H1 (cell line): ENCODE measurements at regions not wholly inside any gene's neighbourhood (a gene's known extent, or its start where the extent isn't known, plus 50 kb on each side); places are given as distances from the start of the nearest gene placed in this dataset.

ENCODE experiments used
- CTCF ChIA-PET: fragments of 300-600 bp; sonication (Branson Sonifier 250); formaldehyde crosslinking; loops from one replicate; lab custom pipeline; 2021; ENCODE audit not compliant: partially characterized antibody; lab: Charles Lee
- POLR2A ChIA-PET: fragments of 300-600 bp; sonication (Branson Sonifier 250); formaldehyde crosslinking; loops from one replicate; lab custom pipeline; 2021; ENCODE audit warnings: inconsistent platforms; ENCODE audit not compliant: partially characterized antibody; lab: Charles Lee
- DNase-seq, 2 experiments: peaks; one replicate each; pipeline versions ENCODE4 v3.0.0 to v3.0.0-alpha.2; 2010 to 2022; ENCODE audit warnings: low spot score in 2 of 2, low read depth in 1 of 2, mixed read lengths in 1 of 2
- FAIRE-seq: peaks from 2 replicates; lab custom pipeline; 2011; peaks lifted over from hg19 to GRCh38; lab: Jason Lieb, UNC
- H2AFZ ChIP-seq: 2 replicates; pipeline ENCODE4 v1.8.1; 2012; ENCODE audit warnings: low read length, inconsistent platforms
- H2AK5ac ChIP-seq: 2 replicates; pipeline ENCODE4 v1.6.1; 2013; ENCODE audit warnings: low read depth, low read length
- H2BK120ac ChIP-seq: replicated peaks from 2 replicates; pipeline ENCODE3; 2013; ENCODE audit warnings: low read depth, low read length, inconsistent platforms
- H2BK12ac ChIP-seq: 2 replicates; pipeline ENCODE4 v1.6.1; 2013; ENCODE audit warnings: low read depth, low read length
- H2BK15ac ChIP-seq: 2 replicates; pipeline ENCODE4 v1.6.1; 2013; ENCODE audit warnings: low read length
- H2BK20ac ChIP-seq: 2 replicates; pipeline ENCODE4 v1.6.1; 2013; ENCODE audit warnings: low read length
- H2BK5ac ChIP-seq: 2 replicates; pipeline ENCODE4 v1.6.1; 2013; ENCODE audit warnings: low read depth, low read length
- H3K14ac ChIP-seq: 2 replicates; pipeline ENCODE4 v1.6.1; 2013; ENCODE audit warnings: inconsistent platforms; ENCODE audit not compliant: insufficient read length
- H3K18ac ChIP-seq: 2 replicates; pipeline ENCODE4 v1.6.1; 2013; ENCODE audit warnings: low read length; ENCODE audit errors: extremely low read depth
- H3K23ac ChIP-seq: 2 replicates; pipeline ENCODE4 v1.6.1; 2013; ENCODE audit warnings: inconsistent platforms; ENCODE audit not compliant: insufficient read length
- H3K23me2 ChIP-seq: 2 replicates; pipeline ENCODE4 v1.6.1; 2013; ENCODE audit warnings: low read depth, low read length
- H3K27ac ChIP-seq: 2 replicates; pipeline ENCODE4 v1.6.1; 2011; ENCODE audit warnings: low read depth, low read length, inconsistent platforms
- H3K27me3 ChIP-seq, 4 experiments: replicated peaks in 1 of 4; 1 replicate in 1 of 4; 2 replicates in 3 of 4; pipeline versions ENCODE4 v1.6.1 to v1.8.1; 2011 to 2013; ENCODE audit warnings: low read length in 3 of 4, mild to moderate bottlenecking in 3 of 4, inconsistent platforms in 2 of 4, mixed read lengths in 2 of 4, moderate library complexity in 1 of 4; ENCODE audit not compliant: control insufficient read depth in 3 of 4, insufficient read depth in 3 of 4; ENCODE audit errors: extremely low read depth in 1 of 4
- H3K36me3 ChIP-seq, 4 experiments: 2 replicates each; pipeline versions ENCODE4 v1.6.1 to v1.8.1; 2011 to 2013; ENCODE audit warnings: mild to moderate bottlenecking in 4 of 4, low read length in 3 of 4, moderate library complexity in 2 of 4, control low read depth in 1 of 4, inconsistent platforms in 1 of 4; ENCODE audit not compliant: insufficient read depth in 4 of 4, control insufficient read depth in 2 of 4
- H3K4ac ChIP-seq: replicated peaks from 2 replicates; pipeline ENCODE3; 2013; ENCODE audit warnings: low read length, low read depth, mixed read lengths, inconsistent platforms; ENCODE audit not compliant: insufficient read length
- H3K4me1 ChIP-seq, 4 experiments: replicated peaks in 1 of 4; 1 replicate in 1 of 4; 2 replicates in 3 of 4; pipeline versions ENCODE4 v1.6.1 to v1.8.1; 2011 to 2013; ENCODE audit warnings: low read length in 3 of 4, inconsistent platforms in 2 of 4, mixed read lengths in 1 of 4; ENCODE audit not compliant: insufficient read depth in 4 of 4, control insufficient read depth in 3 of 4
- H3K4me2 ChIP-seq, 2 experiments: 2 replicates each; pipeline versions ENCODE4 v1.6.1 to v1.8.1; 2011 to 2013; ENCODE audit warnings: low read depth in 2 of 2, low read length in 2 of 2, control low read depth in 1 of 2, inconsistent platforms in 1 of 2, mild to moderate bottlenecking in 1 of 2; ENCODE audit not compliant: insufficient read depth in 1 of 2
- H3K4me3 ChIP-seq, 4 experiments: fragments of 200-600, 300-600 bp in 1 of 4; sonication (generic), shearing (Covaris generic), sonication (Bioruptor Twin) in 1 of 4; 2 replicates each; pipeline versions ENCODE4 v1.5.1 to v1.8.1; 2011 to 2016; ENCODE audit warnings: low read length in 4 of 4, low read depth in 3 of 4, control low read depth in 2 of 4, inconsistent platforms in 2 of 4, mild to moderate bottlenecking in 2 of 4, mixed read lengths in 1 of 4, moderate library complexity in 1 of 4; ENCODE audit not compliant: insufficient read depth in 2 of 4; ENCODE audit errors: extremely low read depth in 1 of 4
- H3K56ac ChIP-seq: replicated peaks from 2 replicates; pipeline ENCODE3; 2013; ENCODE audit warnings: low read depth, mild to moderate bottlenecking, mixed read lengths, low read length, inconsistent platforms; ENCODE audit not compliant: insufficient read length
- H3K79me1 ChIP-seq: 2 replicates; pipeline ENCODE4 v1.6.1; 2013; ENCODE audit warnings: low read depth, low read length, control low read depth
- H3K79me2 ChIP-seq, 2 experiments: 2 replicates each; pipeline versions ENCODE4 v1.6.1 to v1.8.1; 2012 to 2013; ENCODE audit warnings: low read length in 2 of 2, mild to moderate bottlenecking in 2 of 2, inconsistent platforms in 1 of 2; ENCODE audit not compliant: insufficient read depth in 2 of 2, control insufficient read depth in 1 of 2
- H3K9ac ChIP-seq, 4 experiments: replicated peaks in 1 of 4; 1 replicate in 1 of 4; 2 replicates in 3 of 4; pipeline versions ENCODE4 v1.6.1 to v1.8.1; 2011 to 2013; ENCODE audit warnings: low read depth in 3 of 4, low read length in 3 of 4, control low read depth in 2 of 4, mild to moderate bottlenecking in 2 of 4, moderate library complexity in 2 of 4, inconsistent platforms in 1 of 4; ENCODE audit errors: extremely low read depth in 1 of 4
- H3K9me3 ChIP-seq, 2 experiments: 2 replicates each; pipeline versions ENCODE4 v1.6.1 to v1.8.1; 2012 to 2013; ENCODE audit warnings: mild to moderate bottlenecking in 2 of 2, moderate library complexity in 2 of 2, control low read depth in 1 of 2, inconsistent platforms in 1 of 2, low read depth in 1 of 2, low read length in 1 of 2, mixed read lengths in 1 of 2; ENCODE audit not compliant: insufficient read depth in 2 of 2
- H4K20me1 ChIP-seq, 2 experiments: replicated peaks in 1 of 2; 2 replicates each; pipeline versions ENCODE3 to v1.8.1; 2011 to 2013; ENCODE audit warnings: inconsistent platforms in 2 of 2, low read length in 2 of 2, mild to moderate bottlenecking in 1 of 2; ENCODE audit not compliant: insufficient read depth in 2 of 2, control insufficient read depth in 1 of 2
- H4K5ac ChIP-seq: 2 replicates; pipeline ENCODE4 v1.6.1; 2013; ENCODE audit warnings: low read length, low read depth, mixed read lengths, inconsistent platforms; ENCODE audit not compliant: insufficient read length
- H4K8ac ChIP-seq: 2 replicates; pipeline ENCODE4 v1.8.0; 2013; ENCODE audit warnings: mild to moderate bottlenecking, moderate library complexity, low read length, inconsistent platforms; ENCODE audit not compliant: insufficient read depth; ENCODE audit errors: extremely low read depth
- H4K91ac ChIP-seq: replicated peaks from 2 replicates; pipeline ENCODE3; 2013; ENCODE audit warnings: low read length, mixed read lengths, inconsistent platforms; ENCODE audit not compliant: insufficient read length
- BACH1 ChIP-seq: IDR thresholded peaks from 2 replicates; pipeline ENCODE4 v1.6.1; 2012; ENCODE audit warnings: low read length, improper control_type of control experiment
- BRCA1 ChIP-seq: IDR thresholded peaks from 2 replicates; pipeline ENCODE4 v1.6.1; 2012; ENCODE audit warnings: low read depth, low read length, improper control_type of control experiment
- CEBPB ChIP-seq: IDR thresholded peaks from 2 replicates; pipeline ENCODE4 v1.6.1; 2012; ENCODE audit warnings: low read depth, low read length
- CREB1 ChIP-seq: IDR thresholded peaks from 2 replicates; pipeline ENCODE4 v1.6.1; 2012; ENCODE audit warnings: inconsistent platforms
- GABPA ChIP-seq: IDR thresholded peaks from 2 replicates; pipeline ENCODE4 v1.6.1; 2011; ENCODE audit warnings: mild to moderate bottlenecking, low read length, moderate library complexity, borderline replicate concordance; ENCODE audit not compliant: insufficient read depth
- HDAC2 ChIP-seq, 2 experiments: fragments of 300-600 bp in 1 of 2; sonication (generic) in 1 of 2; IDR thresholded peaks; 2 replicates each; pipeline ENCODE4 v1.6.1; 2011 to 2012; ENCODE audit warnings: low read depth in 2 of 2, low read length in 2 of 2, mild to moderate bottlenecking in 2 of 2, moderate library complexity in 2 of 2, borderline replicate concordance in 1 of 2, inconsistent platforms in 1 of 2
- MAX ChIP-seq: IDR thresholded peaks from 2 replicates; pipeline ENCODE4 v1.6.1; 2012; ENCODE audit warnings: inconsistent platforms
- POLR2AphosphoS5 ChIP-seq: IDR thresholded peaks from 2 replicates; pipeline ENCODE4 v1.6.1; 2011; ENCODE audit warnings: low read depth, low read length
- RBBP5 ChIP-seq: IDR thresholded peaks from 2 replicates; pipeline ENCODE4 v1.7.1; 2012; ENCODE audit warnings: low read depth, mild to moderate bottlenecking, inconsistent platforms, low read length, moderate library complexity, borderline replicate concordance
- RFX5 ChIP-seq: IDR thresholded peaks from 2 replicates; pipeline ENCODE4 v1.6.1; 2011; ENCODE audit warnings: low read depth, low read length, improper control_type of control experiment, borderline replicate concordance
- SIN3A ChIP-seq, 2 experiments: IDR thresholded peaks in 1 of 2; conservative IDR thresholded peaks in 1 of 2; 2 replicates each; pipeline ENCODE4 v1.6.1; 2011 to 2012; ENCODE audit warnings: low read length in 2 of 2, improper control_type of control experiment in 1 of 2, low read depth in 1 of 2, mild to moderate bottlenecking in 1 of 2
- SP2 ChIP-seq: IDR thresholded peaks from 2 replicates; pipeline ENCODE4 v1.6.1; 2012; ENCODE audit warnings: mild to moderate bottlenecking, low read length, inconsistent platforms
- SUZ12 ChIP-seq: fragments of 200-600 bp; sonication (generic); IDR thresholded peaks from 2 replicates; pipeline ENCODE4 v1.6.1; 2012; ENCODE audit warnings: mild to moderate bottlenecking, inconsistent platforms, low read length, moderate library complexity, mixed read lengths
- USF2 ChIP-seq: IDR thresholded peaks from 2 replicates; pipeline ENCODE4 v1.6.1; 2011; ENCODE audit warnings: low read length, improper control_type of control experiment
- WGBS, 2 experiments: shearing (Covaris generic) in 1 of 2; methylation state at CpG; one replicate each; pipeline versions ENCODE4 v1.1.6 to v1.1.7; 2013 to 2015; ENCODE audit warnings: low lambda C conversion rate in 2 of 2, mixed read lengths in 2 of 2, inconsistent platforms in 1 of 2, low coverage in 1 of 2, missing lambda C conversion rate in 1 of 2; ENCODE audit not compliant: insufficient replicate concordance in 2 of 2, insufficient coverage in 1 of 2, insufficient read length in 1 of 2; ENCODE audit errors: extremely low coverage in 1 of 2, missing lambda C conversion rate in 1 of 2; 5-methylcytosine and 5-hydroxymethylcytosine counted together

GRCh38 chr3:74036102-74036501, 411.4 kb upstream of the PDZRN3 start:
- FAIRE-seq (no peak), DNase-seq (no peak)
- Histone ChIP-seq H3K9ac (no peak overlapping the region), H2BK5ac (no peak overlapping the region), H3K9me3 (no peaks in the 10 kb centered on the region), H3K4me3 (no peak overlapping the region), H4K20me1 (no peaks in the 10 kb centered on the region), H3K56ac (no peak overlapping the region), H2AK5ac (no peak overlapping the region), H3K79me1 (no peaks in the 10 kb centered on the region), H4K91ac (no peak overlapping the region), H3K27me3 (no peaks in the 10 kb centered on the region), H2BK12ac (no peak overlapping the region), H3K18ac (no peak overlapping the region), H3K4me2 (no peak overlapping the region), H4K5ac (no peak overlapping the region), H2BK20ac (no peak overlapping the region), H3K4me1 (no peaks in the 10 kb centered on the region), H3K4ac (no peak overlapping the region), H2AFZ (no peak overlapping the region), H3K27ac (no peak overlapping the region), H3K14ac (no peak overlapping the region), H3K23me2 (no peaks in the 10 kb centered on the region), H2BK120ac (no peak overlapping the region), H4K8ac (no peak overlapping the region), H2BK15ac (no peak overlapping the region), H3K36me3 (no peaks in the 10 kb centered on the region), H3K23ac (no peak overlapping the region), H3K79me2 (no peaks in the 10 kb centered on the region)
- 84% methylated on average over 3 of the region's 3 CpGs; no CpG with 5 or more reads in 1 of the 2 experiments for WGBS, 2 experiments
- ChIA-PET POLR2A (no interaction called here), CTCF (interaction anchor here (0.9 kb wide), 1 partner anchor 8 kb away, joined by 3 read pairs; no protein-coding TSS in a partner anchor)
- TF ChIP-seq HDAC2 (IDR thresholded peaks at IDR 0.05; ENCODE audit: borderline replicate concordance in 1 of 2, low read depth in 2 of 2, low read length in 2 of 2) (no peak), CREB1 (no peak), SUZ12 (no peak), GABPA (no peak), USF2 (no peak), POLR2AphosphoS5 (no peak), SP2 (no peak), SIN3A (conservative IDR thresholded peaks at IDR 0.05 in 1 of 2, IDR thresholded peaks at IDR 0.05 in 1 of 2; ENCODE audit: low read depth in 1 of 2, low read length in 2 of 2) (no peak), BACH1 (no peak), RFX5 (no peak), MAX (no peak), BRCA1 (no peak), RBBP5 (no peak), CEBPB (no peak)
